GM19455 (cell line): ENCODE measurements at regions not wholly inside any gene's neighbourhood (a gene's known extent, or its start where the extent isn't known, plus 50 kb on each side); places are given as distances from the start of the nearest gene placed in this dataset.
"Not testable (repeated sequence)": the region's sequence is repeated elsewhere in the genome, so short reads cannot be mapped to it uniquely, and the experiment has no call there.

ENCODE experiments used
- ATAC-seq: cut with Tn5 transposase; IDR thresholded peaks from one replicate; pipeline ENCODE4 v1.9.1; 2021; ENCODE audit not compliant: unreplicated experiment

GRCh38 chr16:29148867-29149272 is 164.0 kb downstream of the LAT start:
- ATAC-seq, result no peak

- ATAC-seq, result no peak
Measured at GRCh38 chr16:29148131-29148691, 163.4 kb downstream of the LAT start.

DNA sequence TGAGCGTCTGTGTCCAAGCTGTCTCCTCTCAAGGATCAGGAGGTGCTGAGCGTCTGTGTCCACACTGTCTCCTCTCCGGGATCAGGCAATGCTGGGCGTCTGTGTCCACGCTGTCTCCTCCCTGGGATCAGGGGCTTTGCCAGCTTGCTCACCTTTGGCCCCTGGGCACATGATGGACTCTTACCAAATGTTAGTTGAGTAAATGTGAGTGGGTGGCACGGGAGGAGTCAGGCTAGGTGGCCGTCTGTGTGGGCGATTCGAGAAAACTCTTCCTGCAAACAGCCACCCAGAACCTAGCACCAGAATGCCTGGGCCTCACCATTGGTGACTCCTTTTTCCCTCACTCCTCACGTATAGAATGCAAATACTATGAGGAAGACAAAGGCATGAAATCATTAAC is 162.9 kb downstream of the LAT start:
- ATAC-seq, result not testable (repeated sequence)

GRCh38 chr16:29146808-29147643 is 162.2 kb downstream of the LAT start:
- ATAC-seq, result not testable (repeated sequence)

DNA sequence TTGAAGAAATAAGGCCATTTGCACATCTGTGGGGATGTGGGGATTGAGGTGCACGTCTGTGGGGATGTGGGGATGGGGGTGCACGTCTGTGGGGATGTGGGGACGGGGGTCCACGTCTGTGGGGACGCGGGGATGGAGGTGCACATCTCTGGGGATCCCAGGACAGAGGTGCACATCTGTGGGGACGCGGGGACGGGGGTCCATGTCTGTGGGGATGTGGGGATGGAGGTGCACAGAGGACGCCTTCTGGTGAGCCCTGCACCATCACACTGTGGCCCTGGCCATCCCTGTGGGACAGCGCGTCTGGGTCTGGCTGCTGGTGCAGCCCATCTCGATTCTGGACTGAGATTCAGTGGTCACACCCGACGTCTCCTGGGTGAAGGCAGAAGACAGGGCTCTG is 161.4 kb downstream of the LAT start:
- ATAC-seq, result no peak

GRCh38 chr16:29145486-29146225 is 160.8 kb downstream of the LAT start:
- ATAC-seq, result not testable (repeated sequence)

- ATAC-seq, result not testable (repeated sequence)
Measured at GRCh38 chr16:29145086-29145485, 160.2 kb downstream of the LAT start.

GRCh38 chr16:29144669-29145062 is 159.8 kb downstream of the LAT start:
- not testable (repeated sequence) for ATAC-seq

GRCh38 chr16:29143739-29144668 is 159.2 kb downstream of the LAT start:
- ATAC-seq, result not testable (repeated sequence)

DNA sequence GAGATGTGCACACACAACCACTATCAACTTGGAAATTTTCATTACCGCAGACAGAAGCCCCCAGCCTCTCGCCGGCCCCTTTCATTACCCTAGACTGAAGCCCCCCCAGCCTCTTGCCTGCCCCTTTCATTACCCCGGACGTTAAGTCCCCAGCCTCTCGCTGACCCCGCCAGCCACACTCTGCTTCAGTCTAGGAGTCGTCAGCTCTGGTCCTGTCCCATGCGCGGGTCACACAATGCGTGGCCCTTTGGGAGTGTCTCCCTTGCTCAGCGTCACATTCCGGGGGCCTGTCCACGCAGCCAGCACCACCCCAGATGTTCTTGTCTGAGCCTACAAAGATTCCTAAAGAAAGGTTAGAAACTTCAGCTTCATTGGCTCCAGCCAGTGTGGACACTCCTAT is 157.7 kb downstream of the LAT start:
- not testable (repeated sequence) for ATAC-seq

DNA sequence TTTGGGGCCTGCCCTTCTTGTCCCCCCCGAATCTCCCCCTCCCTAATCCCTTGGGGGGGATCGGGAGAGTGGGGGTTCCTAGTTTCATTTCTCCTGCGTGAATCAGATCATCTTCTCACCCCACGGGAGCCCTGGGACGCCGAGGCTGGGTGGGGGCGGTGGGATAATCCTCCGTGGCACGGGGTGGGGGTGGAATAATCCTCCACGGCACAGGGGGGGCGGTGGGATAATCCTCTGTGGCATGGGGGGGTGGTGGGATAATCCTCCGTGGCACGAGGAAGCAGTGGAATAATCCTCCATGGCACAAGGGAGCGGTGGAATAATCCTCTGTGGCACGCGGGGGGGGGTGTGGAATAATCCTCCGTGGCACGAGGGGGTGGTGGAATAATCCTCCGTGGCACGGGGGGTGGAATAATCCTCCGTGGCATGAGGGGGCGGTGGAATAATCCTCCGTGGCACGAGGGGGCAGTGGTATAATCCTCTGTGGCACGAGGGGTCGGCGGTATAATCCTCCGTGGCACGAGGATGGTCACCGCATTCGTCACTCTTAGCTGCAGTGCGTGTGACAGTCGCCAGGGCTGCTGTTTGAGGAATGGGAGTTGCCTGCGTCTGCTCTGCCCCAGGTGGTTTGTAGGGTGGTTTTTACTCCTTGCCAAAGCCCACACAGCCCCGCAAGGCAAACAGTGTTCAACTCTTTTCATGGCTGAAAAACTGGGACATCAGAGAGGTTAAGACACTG is 156.9 kb downstream of the LAT start:
- no peak for ATAC-seq

DNA sequence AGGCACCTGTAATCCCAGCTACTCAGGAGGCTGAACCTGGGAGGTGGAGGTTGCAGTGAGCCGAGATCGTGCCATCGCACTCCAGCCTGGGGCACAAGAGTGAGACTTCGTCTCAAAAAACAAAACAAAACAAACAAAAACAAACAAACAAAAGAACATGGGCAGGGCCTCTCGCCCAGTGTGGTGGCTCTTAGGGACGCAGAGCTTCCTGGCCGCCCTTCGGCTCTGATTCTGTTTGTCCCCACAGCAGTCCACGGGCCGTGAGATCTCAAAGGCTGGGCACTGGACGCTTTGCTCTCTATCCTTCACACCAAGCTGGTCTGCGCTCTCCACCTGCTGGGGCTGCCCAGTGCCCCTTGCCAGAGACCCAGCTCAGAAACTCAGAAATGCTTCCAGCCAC is 156.3 kb downstream of the LAT start:
- ATAC-seq, result not testable (repeated sequence)

GRCh38 chr16:29139901-29140855 is 155.3 kb downstream of the LAT start:
- not testable (repeated sequence) for ATAC-seq

GRCh38 chr16:29139261-29139802 is 154.5 kb downstream of the LAT start:
- ATAC-seq, result no peak

GRCh38 chr16:29138698-29139097 is 153.8 kb downstream of the LAT start:
- ATAC-seq, result not testable (repeated sequence)

GRCh38 chr16:29137894-29138662 is 153.2 kb downstream of the LAT start:
- ATAC-seq, result not testable (repeated sequence)

DNA sequence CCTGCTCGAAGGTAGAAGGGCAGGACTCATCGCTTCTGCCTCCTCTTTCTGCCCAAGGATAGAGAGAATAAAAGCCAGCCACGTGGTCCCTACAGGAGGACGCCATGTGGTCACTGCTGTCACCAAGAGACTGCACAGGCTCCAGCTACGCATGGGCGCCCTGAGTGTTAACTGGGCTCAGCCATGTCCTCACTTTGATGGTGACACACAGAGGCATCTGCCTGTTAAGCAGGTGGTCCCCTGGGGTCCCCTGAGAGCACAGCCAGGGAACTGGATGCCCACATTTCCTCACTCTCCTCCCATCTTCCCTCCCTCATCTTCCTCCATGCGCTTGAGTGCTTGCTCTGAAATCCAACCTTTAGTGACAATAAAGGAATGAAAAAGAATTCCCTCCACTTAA is 152.6 kb downstream of the LAT start:
- not testable (repeated sequence) for ATAC-seq

DNA sequence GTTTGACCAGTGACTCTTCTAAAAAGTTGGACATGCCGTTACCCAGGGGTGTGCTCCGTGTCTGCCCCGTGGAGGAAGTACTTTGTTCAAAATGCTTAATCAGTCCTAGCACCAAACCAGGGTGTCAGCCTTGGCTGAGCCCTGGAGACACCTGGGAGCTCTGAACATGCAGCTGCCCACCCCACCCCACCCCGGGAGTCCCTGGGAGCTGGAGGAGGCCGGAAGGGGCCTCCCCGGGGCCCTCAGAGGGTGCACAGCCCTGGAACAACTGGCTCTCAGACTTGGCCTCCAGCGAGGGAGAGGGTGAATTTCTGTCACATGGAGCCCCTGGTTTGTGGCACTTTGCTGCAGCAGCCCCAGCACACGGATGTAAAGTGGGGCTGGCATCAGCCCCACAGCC is 152.1 kb downstream of the LAT start:
- not testable (repeated sequence) for ATAC-seq
